Panc1 (cell line): ENCODE measurements at regions not wholly inside any gene's neighbourhood (a gene's known extent, or its start where the extent isn't known, plus 50 kb on each side); places are given as distances from the start of the nearest gene placed in this dataset.

Experiments used
- POLR2AphosphoS5 ChIP-seq: IDR thresholded peaks from 2 replicates; pipeline ENCODE4 v1.6.1; 2012; ENCODE audit warnings: mild to moderate bottlenecking, low read depth, low read length, moderate library complexity
- TF ChIP-seq, protein P1 (sequence below): fragments of 450-650 bp; IDR thresholded peaks from 2 replicates; pipeline ENCODE4 v1.5.1; 2017; ENCODE audit warnings: mild to moderate bottlenecking

DNA sequence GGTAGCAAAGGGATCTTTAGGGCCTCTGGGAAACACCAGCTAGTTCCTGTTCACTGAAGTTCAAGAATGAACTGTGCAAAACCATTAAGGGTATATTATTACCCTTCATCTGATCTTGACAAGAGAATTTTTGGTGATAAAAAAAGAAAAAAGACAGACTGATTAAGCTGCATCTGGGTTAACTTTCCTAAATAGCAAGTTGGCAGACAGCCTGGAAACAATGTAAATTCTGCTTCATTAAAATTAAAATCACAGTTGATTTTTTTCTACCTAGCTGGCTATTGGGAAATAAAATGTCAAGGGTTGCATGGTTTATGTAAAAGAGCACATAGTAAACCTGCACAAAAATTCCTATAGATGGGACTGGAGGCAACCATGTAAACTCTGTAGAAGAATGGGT is 126.6 kb upstream of the PRKD1 start:
- TF ChIP-seq, protein P1, sequence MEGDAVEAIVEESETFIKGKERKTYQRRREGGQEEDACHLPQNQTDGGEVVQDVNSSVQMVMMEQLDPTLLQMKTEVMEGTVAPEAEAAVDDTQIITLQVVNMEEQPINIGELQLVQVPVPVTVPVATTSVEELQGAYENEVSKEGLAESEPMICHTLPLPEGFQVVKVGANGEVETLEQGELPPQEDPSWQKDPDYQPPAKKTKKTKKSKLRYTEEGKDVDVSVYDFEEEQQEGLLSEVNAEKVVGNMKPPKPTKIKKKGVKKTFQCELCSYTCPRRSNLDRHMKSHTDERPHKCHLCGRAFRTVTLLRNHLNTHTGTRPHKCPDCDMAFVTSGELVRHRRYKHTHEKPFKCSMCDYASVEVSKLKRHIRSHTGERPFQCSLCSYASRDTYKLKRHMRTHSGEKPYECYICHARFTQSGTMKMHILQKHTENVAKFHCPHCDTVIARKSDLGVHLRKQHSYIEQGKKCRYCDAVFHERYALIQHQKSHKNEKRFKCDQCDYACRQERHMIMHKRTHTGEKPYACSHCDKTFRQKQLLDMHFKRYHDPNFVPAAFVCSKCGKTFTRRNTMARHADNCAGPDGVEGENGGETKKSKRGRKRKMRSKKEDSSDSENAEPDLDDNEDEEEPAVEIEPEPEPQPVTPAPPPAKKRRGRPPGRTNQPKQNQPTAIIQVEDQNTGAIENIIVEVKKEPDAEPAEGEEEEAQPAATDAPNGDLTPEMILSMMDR = no peak
- TF ChIP-seq POLR2AphosphoS5 = no peak
